ENCODE measurements at regions not wholly inside any gene's neighbourhood (a gene's known extent, or its start where the extent isn't known, plus 50 kb on each side); places are given as distances from the start of the nearest gene placed in this dataset.

DNA sequence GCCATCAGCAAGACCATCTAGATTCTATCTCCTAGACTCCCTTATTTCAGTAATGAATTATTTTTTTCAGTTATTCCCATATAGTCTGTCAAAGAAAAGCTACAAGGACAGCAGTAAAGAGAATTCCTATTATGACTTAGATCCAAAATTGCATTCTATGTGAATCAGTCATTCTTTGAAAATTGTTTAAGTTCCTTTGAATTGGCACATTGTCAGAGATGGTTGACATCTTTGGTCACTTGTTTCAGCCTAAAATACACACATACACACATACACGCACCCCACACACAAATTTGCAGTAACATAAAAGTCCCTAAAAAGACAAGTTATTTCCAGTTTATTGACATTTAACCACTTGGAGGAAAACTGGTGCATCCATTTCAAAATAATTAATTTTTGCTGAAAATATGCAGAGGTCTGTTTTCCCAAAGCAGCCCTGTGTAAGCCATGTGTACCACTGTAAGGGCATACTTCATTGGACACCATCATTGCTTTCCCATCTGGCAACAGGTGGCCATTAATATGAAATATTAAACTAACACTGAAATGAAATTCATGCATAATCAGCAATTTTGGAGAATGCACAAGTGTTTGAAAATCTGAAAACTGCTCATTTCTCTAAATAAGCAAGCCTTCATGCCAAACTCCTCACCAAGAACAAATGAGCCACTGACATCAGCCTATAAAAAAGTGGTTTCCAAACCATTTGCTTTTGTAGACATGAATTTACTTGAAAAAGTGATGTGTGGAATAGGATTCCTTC, 121.7 kb upstream of the COL1A2 start:
- DNase-seq (no peak), ATAC-seq (no peak)

DNA sequence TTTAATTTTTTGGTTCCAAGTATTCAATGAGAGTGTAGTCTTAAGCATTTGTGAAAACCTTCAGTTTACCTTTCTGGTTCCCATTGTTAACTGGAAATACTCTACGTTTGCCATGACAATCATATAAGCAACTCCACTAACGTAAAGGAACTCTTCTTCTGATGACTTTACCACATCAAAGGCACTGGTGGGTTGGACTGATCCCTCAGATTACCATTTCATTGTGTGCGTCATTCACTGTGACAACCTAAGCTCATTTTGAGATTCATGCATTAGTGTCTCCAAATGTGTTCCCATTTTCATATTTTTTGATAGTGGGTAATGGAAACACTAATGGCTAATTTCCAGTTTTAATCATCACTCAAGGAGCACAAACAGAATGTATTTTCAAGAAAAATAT, 119.9 kb upstream of the COL1A2 start:
- no peak for DNase-seq
- ATAC-seq, result no peak

DNA sequence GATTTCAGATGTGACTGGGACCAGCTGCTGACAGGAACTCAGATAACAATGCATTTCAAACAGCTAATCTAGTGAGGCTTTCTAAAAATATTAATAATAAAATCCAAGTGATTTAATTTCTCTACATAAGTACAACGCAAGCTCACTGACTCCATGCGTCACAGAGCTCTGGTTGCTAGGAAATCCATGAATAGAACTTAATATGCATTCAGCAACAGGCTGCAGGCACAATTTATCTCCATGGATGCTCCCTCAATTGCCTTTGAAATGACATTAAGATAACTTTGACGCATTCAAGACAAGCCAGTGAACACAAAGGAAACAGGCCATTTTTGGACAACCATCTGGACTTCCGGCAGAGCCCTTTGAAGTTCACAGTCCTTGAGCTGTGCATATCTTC, 118.7 kb upstream of the COL1A2 start:
- ATAC-seq (no peak), DNase-seq (no peak)

DNA sequence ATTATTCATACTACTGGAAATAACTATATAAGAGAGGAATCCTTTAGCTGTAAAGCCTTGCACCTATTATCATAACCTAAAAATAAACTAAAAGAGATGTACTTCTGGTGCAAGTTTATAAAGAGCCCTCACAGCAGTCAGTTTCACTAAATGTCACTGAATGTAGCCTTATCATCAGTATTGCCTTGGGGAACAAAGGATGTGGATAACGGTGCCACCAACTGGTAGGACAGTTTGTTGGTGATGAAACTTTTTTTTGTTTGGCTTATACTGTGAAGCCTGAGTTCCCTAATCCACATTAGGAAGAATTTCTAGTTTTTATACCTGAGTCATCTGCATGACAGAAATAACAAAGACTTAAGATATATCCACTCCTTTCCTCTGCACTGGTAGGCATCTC, 117.9 kb upstream of the COL1A2 start:
- DNase-seq, result no peak
- ATAC-seq, result no peak

DNA sequence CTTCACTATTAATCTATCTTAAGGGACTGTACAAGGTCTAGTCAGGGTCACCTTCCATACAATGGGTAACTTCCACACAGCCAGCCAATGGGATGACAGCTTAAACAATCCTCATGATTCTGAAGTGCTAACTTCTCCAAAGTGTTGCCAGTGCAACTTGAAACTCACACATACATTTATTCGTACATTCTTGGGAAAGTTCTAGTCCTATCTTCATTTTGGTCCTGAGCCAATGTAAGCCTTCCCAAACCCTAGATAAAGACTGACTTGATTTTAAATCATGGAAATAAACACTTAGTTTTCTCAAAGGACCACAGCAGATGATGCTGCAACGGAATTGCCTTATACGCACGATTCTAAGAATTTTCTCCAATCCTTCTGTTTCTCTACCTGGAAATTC, 117.5 kb upstream of the COL1A2 start:
- no peak for DNase-seq
- no peak for ATAC-seq

DNA sequence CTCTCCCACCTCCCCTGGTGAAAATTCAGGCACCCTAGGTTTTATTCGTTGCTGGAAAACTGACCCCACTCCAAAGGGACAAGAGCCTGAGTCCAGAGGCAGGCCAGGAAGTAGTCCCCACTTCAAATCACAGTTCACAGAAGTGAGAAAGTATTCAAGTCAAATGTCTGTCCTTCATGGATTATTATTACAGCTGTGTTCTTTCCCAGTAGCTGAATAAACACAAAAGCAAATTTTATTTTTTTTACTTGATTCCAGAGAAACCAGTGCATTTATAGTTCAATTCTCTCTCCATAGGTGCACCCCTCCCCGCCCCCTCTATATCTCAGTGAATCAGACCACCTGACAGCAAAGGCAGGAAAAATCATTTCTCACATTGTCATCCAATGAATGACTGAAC, 113.8 kb upstream of the COL1A2 start:
- ATAC-seq, result no peak
- DNase-seq, result no peak

DNA sequence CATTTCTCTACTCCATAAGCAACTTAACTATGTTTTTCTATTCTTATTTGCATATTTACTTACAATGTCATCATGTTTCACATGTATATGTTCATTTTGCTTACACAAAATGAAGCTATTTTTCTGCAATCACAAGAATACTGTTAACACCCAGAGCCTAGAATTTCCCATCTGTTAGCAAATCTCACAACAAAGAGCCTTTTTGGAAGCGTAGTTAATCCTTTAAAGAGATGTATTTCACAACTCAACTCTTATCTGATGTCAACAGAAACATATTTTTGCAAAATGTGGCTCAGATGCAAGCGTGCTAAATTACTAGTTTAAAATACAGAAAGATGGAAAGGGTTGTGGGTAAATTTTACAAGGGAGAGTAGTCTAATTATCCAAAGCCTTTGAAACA, 110.6 kb upstream of the COL1A2 start:
- DNase-seq, result no peak

DNA sequence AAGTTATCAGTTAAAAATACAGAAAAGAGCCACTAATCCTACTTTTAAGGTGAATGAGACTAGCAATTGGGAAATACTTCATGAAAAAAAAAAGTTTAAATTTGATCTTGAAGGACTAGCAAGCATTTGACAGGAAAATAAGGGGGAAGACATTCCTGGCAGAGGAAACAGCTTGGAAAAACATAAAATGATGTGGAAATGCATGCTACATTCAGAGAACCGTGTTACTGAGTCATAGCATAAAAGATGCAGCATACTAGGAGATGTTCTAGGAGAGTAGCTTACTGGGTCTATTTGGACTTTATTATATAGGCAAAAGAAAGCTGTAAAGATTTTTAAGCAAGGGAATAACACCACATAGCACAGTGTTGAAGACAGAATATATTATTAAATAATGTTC, 108.6 kb upstream of the COL1A2 start:
- DNase-seq (no peak), ATAC-seq (no peak)

More for the DNA sequence above, 110.6 kb upstream of the COL1A2 start:
- ATAC-seq, result no peak

DNA sequence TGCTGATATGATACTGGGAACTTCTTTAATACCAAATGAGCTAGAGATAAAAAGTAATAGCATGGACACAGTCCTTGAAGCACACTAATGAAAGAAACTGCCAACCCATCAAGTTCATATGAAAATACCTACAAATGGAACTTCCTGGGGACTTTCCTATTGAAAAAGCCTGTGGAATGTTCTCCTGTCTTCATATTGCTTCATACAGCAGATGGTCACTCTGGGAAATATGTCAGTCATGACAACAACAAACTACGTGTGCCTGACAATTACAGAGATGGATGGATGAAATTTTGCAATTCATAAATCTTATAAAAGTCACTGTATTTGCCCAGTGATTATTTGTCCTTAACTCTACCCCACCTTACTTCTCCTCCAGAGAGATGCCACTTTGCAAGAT, 106.6 kb upstream of the COL1A2 start:
- no peak for DNase-seq
- no peak for ATAC-seq

DNA sequence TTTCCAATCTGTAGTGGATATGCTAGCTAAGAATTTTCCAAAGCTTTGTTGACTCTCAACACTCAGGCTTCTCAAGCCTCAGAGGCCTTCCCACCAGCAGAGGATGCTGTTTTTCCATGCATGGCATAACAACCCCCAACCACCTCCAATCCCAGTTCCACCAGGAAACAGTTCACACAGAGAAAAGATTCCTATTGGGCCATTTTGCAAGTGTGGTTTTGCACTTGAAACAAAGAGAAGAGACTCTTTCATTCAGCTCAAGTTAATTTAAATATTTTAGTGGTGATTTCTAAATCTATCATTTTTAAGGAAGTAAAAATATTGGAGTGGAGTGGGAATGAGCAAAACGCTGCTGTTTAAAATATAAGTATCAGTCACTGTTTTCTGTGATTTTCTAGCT, 105.6 kb upstream of the COL1A2 start:
- DNase-seq (no peak), ATAC-seq (no peak)

DNA sequence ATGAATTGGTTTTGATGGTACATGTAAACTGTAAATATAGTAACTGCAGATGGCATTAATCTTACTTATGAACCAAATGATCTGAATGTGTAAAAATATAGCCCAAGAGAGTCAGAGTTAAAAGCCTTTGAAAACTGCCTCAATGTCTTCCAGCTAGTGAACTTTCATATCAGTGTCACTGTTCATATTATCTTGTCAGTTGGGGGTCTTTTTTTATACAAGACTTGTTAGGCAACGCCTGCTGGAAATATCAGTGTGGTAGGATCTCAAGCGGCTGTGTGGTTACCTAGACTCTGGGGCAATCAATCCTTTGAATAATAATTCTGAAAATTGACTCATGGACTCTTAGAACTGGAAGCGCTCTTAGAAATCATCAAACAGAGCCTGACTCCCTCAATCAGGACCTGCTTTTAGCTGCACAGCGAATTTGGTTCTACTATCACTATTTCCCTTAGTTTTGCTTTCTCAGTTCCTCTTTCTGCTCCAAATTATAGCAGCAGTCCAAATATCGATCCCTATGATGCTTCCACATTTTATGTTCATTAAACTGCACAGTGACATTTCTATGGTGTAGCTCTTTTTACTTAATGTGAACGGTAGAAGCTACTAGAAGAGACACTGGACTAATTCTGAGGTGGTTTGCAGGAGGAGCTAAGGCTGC, 100.1 kb upstream of the COL1A2 start:
- no peak for ATAC-seq

DNA sequence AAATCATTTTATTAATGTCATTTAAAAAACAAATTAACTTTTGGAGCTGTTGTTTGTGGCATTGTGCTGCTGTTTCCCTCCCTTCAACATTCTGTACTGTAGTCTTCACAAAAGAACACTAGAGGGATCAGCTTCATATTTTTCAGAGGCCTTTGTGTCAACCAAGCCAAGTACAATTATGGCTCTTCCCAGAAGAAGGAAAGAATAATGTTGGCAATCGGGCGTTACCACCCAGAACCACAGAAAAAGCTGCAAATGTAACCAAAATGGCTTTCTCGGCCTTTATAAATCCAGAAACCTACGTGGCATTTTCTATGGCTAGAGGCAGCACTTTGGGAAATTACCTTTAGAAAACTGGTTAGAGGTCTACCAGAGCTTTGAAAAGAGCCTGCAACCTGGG, 98.8 kb upstream of the COL1A2 start:
- ATAC-seq, result no peak
- DNase-seq, result no peak

More for the DNA sequence above, 100.1 kb upstream of the COL1A2 start:
- DNase-seq, result no peak

DNA sequence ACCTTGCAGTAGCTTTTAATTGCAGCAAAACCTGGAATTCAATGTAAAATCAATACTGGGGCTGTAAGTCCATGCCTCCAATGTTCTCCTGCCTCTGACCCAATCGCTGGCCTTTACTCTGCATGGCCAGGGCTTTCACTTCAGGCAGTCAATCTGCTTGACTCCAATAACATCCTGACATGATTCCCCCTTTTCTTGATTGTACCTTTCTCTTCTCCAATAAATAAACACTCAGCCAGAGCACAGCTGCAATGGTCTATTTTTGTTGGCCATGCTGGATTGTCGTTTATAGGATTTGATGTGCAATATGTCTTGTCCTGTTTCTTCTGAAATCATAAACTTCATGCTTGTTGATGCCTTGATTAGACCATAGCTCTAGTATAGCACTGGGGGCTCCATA, 97.8 kb upstream of the COL1A2 start:
- DNase-seq (no peak), ATAC-seq (no peak)

DNA sequence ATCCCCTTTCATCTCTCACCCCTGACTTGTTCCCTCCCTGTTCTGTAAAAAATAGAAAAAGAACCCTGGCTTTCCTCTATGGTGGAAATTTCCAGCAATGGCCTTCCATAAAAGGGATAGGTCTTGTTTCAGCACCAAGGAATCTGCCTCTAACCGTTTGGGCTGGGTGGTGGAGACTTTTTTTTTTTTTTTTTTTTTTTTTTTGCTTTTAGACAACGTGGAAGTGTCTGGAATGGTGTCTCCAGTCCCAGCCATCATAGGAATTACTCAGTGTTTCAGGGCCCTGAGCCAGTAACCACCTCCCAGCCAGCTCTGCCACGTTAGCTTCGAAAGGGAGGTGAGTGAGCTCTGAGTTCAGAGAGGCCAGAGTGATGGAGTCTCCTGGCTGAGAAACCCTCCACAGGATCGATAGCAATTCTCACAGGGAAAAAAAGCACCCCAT, 97.3 kb upstream of the COL1A2 start:
- ATAC-seq (no peak), DNase-seq (no peak)

DNA sequence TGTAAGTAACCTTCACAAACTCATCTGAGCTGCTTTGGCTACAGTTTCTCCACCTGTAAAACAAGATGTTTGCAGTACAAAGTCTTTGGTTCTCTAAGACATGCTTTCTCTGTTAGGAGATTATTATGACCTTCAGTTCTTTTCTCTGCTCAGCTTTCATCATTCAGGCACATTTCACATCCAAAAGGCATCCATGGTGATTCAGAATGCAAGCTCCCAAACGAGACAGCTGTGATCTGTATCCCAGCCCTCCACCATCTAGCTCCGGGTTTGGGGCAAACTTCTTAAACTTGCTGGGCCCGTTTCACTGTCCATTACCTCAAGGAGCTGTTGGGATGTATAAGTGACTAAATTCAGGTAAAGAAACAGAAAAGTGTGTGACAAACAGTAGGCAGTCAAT, 95.8 kb upstream of the COL1A2 start:
- DNase-seq, result no peak
- no peak for ATAC-seq

DNA sequence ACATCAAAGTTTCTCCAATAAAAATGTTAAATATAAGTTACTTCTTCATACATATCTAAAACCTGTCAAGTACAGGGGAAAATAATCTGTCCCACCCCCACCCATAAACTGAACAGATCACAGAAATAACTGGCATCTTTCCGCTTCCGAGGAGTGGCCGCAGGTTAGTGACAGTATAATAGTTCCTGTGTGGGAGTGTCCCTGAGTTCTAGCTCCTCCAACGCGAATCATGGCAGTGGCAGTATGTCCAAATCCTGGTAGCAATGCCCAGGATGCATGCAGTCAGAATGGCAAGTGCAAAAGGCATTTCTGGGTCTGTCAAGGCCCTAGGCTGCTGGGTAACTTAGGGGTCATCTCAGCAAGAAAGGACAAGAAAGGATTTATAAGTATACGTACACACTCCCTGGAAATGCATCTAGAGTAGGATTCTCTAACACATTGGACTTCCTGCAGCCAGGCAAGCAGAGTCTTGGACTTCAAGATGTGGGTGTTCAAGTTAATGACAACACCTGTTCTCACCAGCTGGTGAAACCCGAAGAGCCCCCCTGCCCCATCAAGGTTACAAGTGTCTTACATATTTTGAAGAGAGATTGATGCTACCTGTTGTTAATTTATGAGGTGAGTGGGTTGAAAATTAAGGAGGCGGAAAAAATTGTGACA, 94.4 kb upstream of the COL1A2 start:
- no peak for DNase-seq
- no peak for ATAC-seq

DNA sequence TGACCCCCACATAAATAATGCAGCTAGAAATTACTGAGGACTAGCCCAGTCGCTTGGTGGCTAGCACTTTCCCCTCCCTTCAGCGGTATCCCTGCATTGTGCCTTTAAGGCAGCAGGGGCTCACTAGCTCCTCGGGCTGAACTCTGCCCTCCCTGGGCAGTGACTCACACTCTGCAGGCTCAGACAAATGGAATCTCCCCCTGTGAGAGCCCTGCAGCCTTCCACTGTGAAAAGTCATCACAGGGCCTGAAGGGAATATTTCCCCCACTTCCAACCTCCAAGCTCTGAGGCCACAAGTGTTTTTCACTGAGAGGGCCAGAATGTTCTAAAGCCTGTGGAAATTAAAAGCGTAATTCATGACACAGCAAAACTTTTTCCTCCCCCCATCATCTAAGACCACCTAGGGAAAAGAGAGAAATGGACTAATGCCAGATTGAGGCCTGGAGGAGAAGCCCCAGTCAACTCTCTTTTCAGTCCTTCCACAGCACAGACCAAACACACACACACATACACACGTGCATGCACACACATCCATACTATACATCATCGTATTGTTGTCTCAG, 93.6 kb upstream of the COL1A2 start:
- ATAC-seq (no peak), DNase-seq (no peak)

DNA sequence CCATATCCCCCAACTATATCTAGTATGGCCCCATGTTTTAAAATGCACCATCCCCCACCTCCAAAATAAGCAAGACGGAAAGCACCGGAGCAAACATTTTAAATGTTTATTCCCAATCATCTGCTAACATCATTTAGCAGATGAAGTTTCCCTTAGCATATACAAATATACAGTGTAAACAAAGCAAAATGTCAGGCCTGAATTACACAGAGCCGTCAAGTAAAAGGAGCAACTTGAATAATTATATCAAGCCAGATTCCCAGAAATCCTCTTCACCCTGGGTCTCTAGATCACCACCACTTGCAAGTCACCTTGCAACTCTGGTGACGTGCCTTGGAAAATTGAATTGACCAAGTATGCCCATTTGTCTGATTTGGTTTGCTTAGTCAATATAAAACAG, 91.6 kb upstream of the COL1A2 start:
- DNase-seq, result no peak
- ATAC-seq, result no peak

DNA sequence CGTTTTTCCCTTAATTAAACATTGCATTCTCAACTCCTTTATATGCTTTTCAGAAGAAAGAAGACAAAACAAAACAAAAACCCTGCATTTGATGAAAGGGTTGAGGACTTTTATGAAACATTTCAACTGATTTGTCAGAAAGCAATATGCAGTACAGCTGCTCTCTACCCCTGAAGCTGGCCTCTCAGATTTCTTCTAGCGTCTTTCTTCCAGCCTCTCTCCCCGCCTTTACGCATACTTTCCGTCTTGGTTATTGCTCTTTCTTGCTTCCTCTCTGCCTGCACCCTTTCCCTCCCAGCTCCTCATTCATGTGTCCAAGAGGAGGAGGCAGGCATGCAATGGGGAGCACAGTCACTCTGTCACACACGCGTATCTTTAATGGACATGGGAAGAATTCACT, 91.0 kb upstream of the COL1A2 start:
- ATAC-seq, result no peak
- no peak for DNase-seq

DNA sequence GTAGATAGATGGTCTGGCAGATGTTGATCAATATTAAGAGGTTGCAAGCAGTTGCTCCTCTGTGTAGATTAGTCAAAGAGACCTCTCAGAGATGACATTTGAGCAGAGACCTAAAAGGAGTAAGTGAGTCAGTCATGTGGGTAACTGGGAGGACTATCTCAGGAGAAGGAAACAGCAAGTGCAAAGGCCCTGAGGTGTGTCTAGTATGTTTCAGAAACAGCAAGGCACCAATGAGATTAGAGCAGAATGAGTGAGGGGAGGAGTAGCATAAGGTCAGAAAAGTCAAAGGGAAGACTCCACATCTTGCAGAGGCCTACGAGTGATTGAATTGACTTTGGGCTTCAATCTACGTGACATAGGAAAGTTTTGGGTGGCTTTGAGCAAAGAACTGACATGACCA, 89.8 kb upstream of the COL1A2 start:
- DNase-seq (no peak), ATAC-seq (no peak)

DNA sequence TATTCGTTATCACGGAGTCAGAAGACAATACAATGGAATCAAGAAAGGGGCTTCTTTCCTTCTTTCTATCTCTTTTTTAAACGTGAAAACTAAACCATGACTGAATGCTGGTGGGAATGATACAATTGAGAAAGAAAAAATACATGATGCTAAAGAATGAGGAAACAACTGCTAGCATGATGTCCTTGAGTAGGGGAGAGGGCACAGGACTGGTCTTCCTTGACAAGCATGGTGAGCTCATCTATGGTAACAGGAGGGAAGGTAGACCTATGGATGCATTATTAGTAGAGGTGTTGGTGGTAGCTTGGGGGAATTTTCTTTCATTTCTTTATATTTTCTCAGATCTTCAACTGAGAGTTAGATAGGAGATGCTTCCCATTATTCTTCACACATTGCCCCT, 88.9 kb upstream of the COL1A2 start:
- DNase-seq (no peak), ATAC-seq (no peak)

DNA sequence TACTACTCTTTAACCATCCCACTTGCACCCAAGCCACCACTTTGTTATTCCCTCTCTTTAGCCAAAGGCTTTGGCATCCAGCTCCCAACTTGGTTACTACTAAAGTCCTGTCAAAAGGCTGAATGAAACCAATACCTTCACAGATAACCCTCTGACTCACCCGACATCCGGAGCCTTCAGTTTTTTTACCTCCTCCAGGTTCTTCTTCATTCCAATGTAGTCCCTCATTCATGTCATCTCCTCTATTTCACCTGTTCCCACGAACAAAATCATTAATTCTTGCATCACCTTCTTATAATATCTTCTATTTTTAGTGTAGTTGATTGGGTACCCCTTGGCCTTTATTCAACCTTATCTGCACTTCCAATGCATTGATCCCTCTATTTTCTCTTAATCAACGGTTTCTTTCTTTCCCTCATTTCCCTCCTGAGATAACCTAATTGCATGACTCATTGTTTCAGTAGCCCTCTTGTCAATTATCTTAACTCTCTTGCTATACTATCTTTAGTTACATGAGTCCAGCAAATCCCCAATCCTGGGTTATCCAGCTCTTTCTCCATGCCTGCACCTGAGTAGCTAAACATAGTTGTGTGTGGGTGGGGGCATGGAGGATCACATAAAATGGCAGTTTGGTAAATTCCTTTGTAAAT, 87.2 kb upstream of the COL1A2 start:
- no peak for DNase-seq
- ATAC-seq, result no peak

DNA sequence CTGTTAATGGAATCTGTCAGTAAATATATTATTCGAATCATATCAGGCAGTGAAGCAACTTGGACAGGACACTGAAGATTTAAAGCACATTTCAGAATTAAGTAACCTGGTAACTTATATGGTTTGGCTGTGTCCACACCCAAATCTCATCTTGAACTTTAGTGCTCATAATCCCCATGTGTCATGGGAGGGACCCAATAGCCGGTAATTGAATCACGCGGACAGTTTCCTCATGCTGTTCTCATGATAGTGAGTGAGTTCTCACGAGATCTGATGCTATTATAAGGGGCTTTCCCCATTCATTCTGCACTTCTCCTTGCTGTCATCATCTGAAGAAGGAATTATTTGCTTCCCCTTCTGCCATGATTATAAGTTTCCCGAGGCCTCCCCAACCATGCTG, 83.2 kb upstream of the COL1A2 start:
- DNase-seq (no peak), ATAC-seq (no peak)
